Cardiac fibroblast (primary cell): ENCODE measurements at regions not wholly inside any gene's neighbourhood (a gene's known extent, or its start where the extent isn't known, plus 50 kb on each side); places are given as distances from the start of the nearest gene placed in this dataset.
A peak's percentile ranks its signal among the peaks of the same experiment; 100 is the strongest.
"Not testable (repeated sequence)": the region's sequence is repeated elsewhere in the genome, so short reads cannot be mapped to it uniquely, and the experiment has no call there.

Experiments used
- DNase-seq, 2 donors: peaks; one replicate each; pipeline versions ENCODE4 v3.0.0 to v3.0.0-alpha.2; 2010; ENCODE audit warnings: low read depth in 2 of 2
- H3K4me3 ChIP-seq, 2 donors: replicated peaks in 1 of 2; 1 replicate in 1 of 2; 2 replicates in 1 of 2; pipeline ENCODE4 v1.5.1; 2011; ENCODE audit warnings: low read depth in 2 of 2, low read length in 2 of 2, mild to moderate bottlenecking in 2 of 2, moderate library complexity in 1 of 2
- CTCF ChIP-seq: IDR thresholded peaks from one replicate; pipeline ENCODE4 v1.5.1; 2011; ENCODE audit warnings: low read depth, mild to moderate bottlenecking, low read length, inconsistent platforms

GRCh38 chr2:204386668-204387067 lies 158.6 kb upstream of the PARD3B start:
- H3K4me3 ChIP-seq: no peak overlapping the region
- no peak for TF ChIP-seq CTCF
- no peak for DNase-seq

- no peak for DNase-seq
- no peak for TF ChIP-seq CTCF
- no peak overlapping the region for H3K4me3 ChIP-seq
These were observed 156.2 kb upstream of the PARD3B start for GRCh38 chr2:204389120-204389519.

- no peak for DNase-seq
- no peak overlapping the region for H3K4me3 ChIP-seq
- no peak for TF ChIP-seq CTCF
These were observed 155.4 kb upstream of the PARD3B start for GRCh38 chr2:204389856-204390255.

GRCh38 chr2:204395539-204395938 lies 149.7 kb upstream of the PARD3B start:
- H3K4me3 ChIP-seq: no peak overlapping the region
- TF ChIP-seq CTCF: no peak
- peak in 1 of 2 donors; percentile 28 for DNase-seq

GRCh38 chr2:204401114-204401513 lies 144.2 kb upstream of the PARD3B start:
- no peak overlapping the region for H3K4me3 ChIP-seq
- no peak for TF ChIP-seq CTCF
- DNase-seq: no peak

- H3K4me3 ChIP-seq: no peak overlapping the region
- no peak for TF ChIP-seq CTCF
- peak in 1 of 2 donors; percentile 3 for DNase-seq
These were observed 137.9 kb upstream of the PARD3B start for GRCh38 chr2:204407204-204408014.

- not testable (repeated sequence) for H3K4me3 ChIP-seq, DNase-seq
These were observed 132.5 kb upstream of the PARD3B start for GRCh38 chr2:204412782-204413181.
